HCT116 (cell line): ENCODE measurements at regions not wholly inside any gene's neighbourhood (a gene's known extent, or its start where the extent isn't known, plus 50 kb on each side); places are given as distances from the start of the nearest gene placed in this dataset.

ENCODE experiments used
- ATAC-seq: fragments of 200-7000 bp; cut with Tn5 transposase; 2 replicates; pipeline ENCODE4 v1.9.1; 2020; ENCODE audit warnings: mild to moderate bottlenecking, moderate library complexity
- BruUV-seq: library from RNA; stranded (reverse); fragments of 400-500 nt; replicated peaks from 2 replicates; lab custom pipeline; 2021; lab: Mats Ljungman, UMichigan
- CTCF ChIA-PET: fragments of 300-600 bp; sonication (Branson Sonifier 250); formaldehyde crosslinking; loops from one replicate; lab custom pipeline; 2021; ENCODE audit warnings: antibody characterized with exemption; lab: Charles Lee
- POLR2A ChIA-PET: fragments of 300-600, 350-600 bp; sonication (Branson Sonifier 250); formaldehyde crosslinking; loops from one replicate; lab custom pipeline; 2021; ENCODE audit warnings: antibody characterized with exemption; lab: Charles Lee
- RAD21 ChIA-PET, 2 experiments: fragments of 300-600 bp; sonication (Branson Sonifier 250); formaldehyde crosslinking; loops; one replicate each; lab custom pipeline; 2023; ENCODE audit warnings: low total read pairs in 2 of 2; ENCODE audit not compliant: uncharacterized antibody in 2 of 2, unreplicated experiment in 2 of 2, low non-redundant PET in 1 of 2; lab: Charles Lee
- DNase-seq: peaks from one replicate; pipeline ENCODE4 v3.0.0-alpha.2; 2010; ENCODE audit warnings: low read depth, low spot score
- H2AFZ ChIP-seq: fragments of 200-600 bp; shearing (Covaris generic), sonication (generic); 2 replicates; pipeline ENCODE4 v1.6.1; 2017; ENCODE audit warnings: low read depth, mixed run types, mixed read lengths, antibody characterized with exemption, low read length; ENCODE audit not compliant: poor library complexity, severe bottlenecking
- H3K27ac ChIP-seq: 2 replicates; pipeline ENCODE4 v1.5.1; 2012; ENCODE audit warnings: low read depth, low read length
- H3K27me3 ChIP-seq: fragments of 200-600 bp; sonication (generic); 2 replicates; pipeline ENCODE4 v1.6.1; 2016; ENCODE audit warnings: mixed run types, low read length, mixed read lengths; ENCODE audit not compliant: insufficient read depth
- H3K36me3 ChIP-seq, 2 experiments: fragments of 200-500 bp in 1 of 2; fragments of 200-600 bp in 1 of 2; sonication (Bioruptor generic) in 1 of 2; sonication (generic) in 1 of 2; 2 replicates each; pipeline versions ENCODE4 v1.5.1 to v1.6.1; 2014 to 2016; ENCODE audit warnings: low read length in 2 of 2, inconsistent platforms in 1 of 2, mixed read lengths in 1 of 2, mixed run types in 1 of 2; ENCODE audit not compliant: insufficient read depth in 2 of 2, control insufficient read depth in 1 of 2
- H3K4me1 ChIP-seq, 2 experiments: fragments of 200-600 bp in 1 of 2; sonication (generic) in 1 of 2; 2 replicates each; pipeline versions ENCODE4 v1.5.1 to v1.6.1; 2012 to 2017; ENCODE audit warnings: low read length in 2 of 2, inconsistent platforms in 1 of 2, mild to moderate bottlenecking in 1 of 2, mixed read lengths in 1 of 2, mixed run types in 1 of 2, moderate library complexity in 1 of 2; ENCODE audit not compliant: insufficient read depth in 2 of 2, control insufficient read depth in 1 of 2
- H3K4me2 ChIP-seq: fragments of 200-600 bp; sonication (generic); 2 replicates; pipeline ENCODE4 v1.6.1; 2017; ENCODE audit warnings: mixed run types, low read length, mixed read lengths
- H3K4me3 ChIP-seq, 2 experiments: fragments of 200-600 bp in 1 of 2; sonication (generic) in 1 of 2; replicated peaks in 1 of 2; 2 replicates each; pipeline ENCODE4 v1.5.1; 2011 to 2016; ENCODE audit warnings: low read length in 2 of 2, control low read depth in 1 of 2, low read depth in 1 of 2, mild to moderate bottlenecking in 1 of 2, mixed read lengths in 1 of 2, mixed run types in 1 of 2
- H3K79me2 ChIP-seq: fragments of 200-600 bp; sonication (generic); 2 replicates; pipeline ENCODE4 v1.6.1; 2017; ENCODE audit warnings: mild to moderate bottlenecking, mixed run types, low read length, moderate library complexity, mixed read lengths; ENCODE audit not compliant: insufficient read depth
- H3K9ac ChIP-seq: fragments of 200-600 bp; sonication (generic); 2 replicates; pipeline ENCODE4 v1.6.1; 2016; ENCODE audit warnings: low read length, mixed read lengths
- H3K9me2 ChIP-seq: fragments of 200-600 bp; sonication (generic), shearing (Covaris generic); 2 replicates; pipeline ENCODE4 v1.6.1; 2017; ENCODE audit warnings: mixed run types, mild to moderate bottlenecking, moderate library complexity; ENCODE audit not compliant: insufficient read depth
- H3K9me3 ChIP-seq, 2 experiments: fragments of 200-500 bp in 1 of 2; fragments of 200-600 bp in 1 of 2; sonication (Bioruptor generic) in 1 of 2; sonication (generic) in 1 of 2; 2 replicates each; pipeline ENCODE4 v1.6.1; 2014 to 2017; ENCODE audit warnings: low read length in 2 of 2, mixed read lengths in 2 of 2, inconsistent platforms in 1 of 2, low read depth in 1 of 2, mild to moderate bottlenecking in 1 of 2, mixed run types in 1 of 2, moderate library complexity in 1 of 2; ENCODE audit not compliant: control insufficient read depth in 1 of 2, insufficient read depth in 1 of 2
- H4K20me1 ChIP-seq: fragments of 200-600 bp; sonication (generic), shearing (Covaris generic); 2 replicates; pipeline ENCODE4 v1.6.1; 2017; ENCODE audit warnings: mixed run types, mild to moderate bottlenecking, moderate library complexity; ENCODE audit not compliant: insufficient read depth
- CBX3 ChIP-seq: IDR thresholded peaks from 2 replicates; pipeline ENCODE4 v1.6.1; 2012; ENCODE audit warnings: low read depth
- CEBPB ChIP-seq: IDR thresholded peaks from 2 replicates; pipeline ENCODE4 v1.6.1; 2012; ENCODE audit warnings: low read depth
- CTCF ChIP-seq, 3 experiments: fragments of 200-600 bp in 1 of 3; sonication (generic) in 1 of 3; IDR thresholded peaks in 2 of 3; conservative IDR thresholded peaks in 1 of 3; 2 replicates each; pipeline ENCODE4 v1.5.1; 2012 to 2017; ENCODE audit warnings: low read depth in 2 of 3, low read length in 2 of 3, antibody characterized with exemption in 1 of 3, borderline replicate concordance in 1 of 3, control low read depth in 1 of 3, mild to moderate bottlenecking in 1 of 3, mixed read lengths in 1 of 3, mixed run types in 1 of 3, moderate library complexity in 1 of 3; ENCODE audit not compliant: insufficient read depth in 1 of 3
- EZH2 ChIP-seq: fragments of 200-600 bp; sonication (generic); IDR thresholded peaks from 2 replicates; pipeline ENCODE4 v1.6.1; 2017; ENCODE audit warnings: antibody characterized with exemption, mixed run types
- EZH2phosphoT487 ChIP-seq: fragments of 200-600 bp; IDR thresholded peaks from 2 replicates; pipeline ENCODE4 v1.6.1; 2018; ENCODE audit warnings: antibody characterized with exemption, borderline replicate concordance
- FOSL1 ChIP-seq: IDR thresholded peaks from 2 replicates; pipeline ENCODE4 v1.6.1; 2012; ENCODE audit warnings: low read depth
- JUND ChIP-seq: IDR thresholded peaks from 2 replicates; pipeline ENCODE4 v1.6.1; 2012
- POLR2A ChIP-seq: IDR thresholded peaks from 2 replicates; pipeline ENCODE4 v1.7.0; 2011; ENCODE audit warnings: borderline replicate concordance; ENCODE audit not compliant: insufficient read depth, insufficient read length; ENCODE audit errors: extremely low read depth
- POLR2AphosphoS5 ChIP-seq: IDR thresholded peaks from 2 replicates; pipeline ENCODE4 v1.6.1; 2011; ENCODE audit warnings: mild to moderate bottlenecking, low read depth, low read length, moderate library complexity
- SIN3A ChIP-seq: IDR thresholded peaks from 2 replicates; pipeline ENCODE4 v1.6.1; 2012; ENCODE audit warnings: low read depth
- SP1 ChIP-seq: IDR thresholded peaks from 2 replicates; pipeline ENCODE4 v1.6.1; 2012; ENCODE audit warnings: low read depth
- SRF ChIP-seq: IDR thresholded peaks from 2 replicates; pipeline ENCODE4 v1.6.1; 2012; ENCODE audit warnings: low read depth
- TCF7L2 ChIP-seq: IDR thresholded peaks from 2 replicates; pipeline ENCODE4 v1.7.0; 2011; ENCODE audit warnings: borderline replicate concordance, inconsistent platforms; ENCODE audit not compliant: insufficient read depth, insufficient read length; ENCODE audit errors: extremely low read depth
- YY1 ChIP-seq: IDR thresholded peaks from 2 replicates; pipeline ENCODE4 v1.6.1; 2011; ENCODE audit warnings: low read length, low read depth, moderate library complexity, mild to moderate bottlenecking; ENCODE audit not compliant: insufficient replicate concordance; ENCODE audit errors: extremely low read depth
- ZBTB33 ChIP-seq: IDR thresholded peaks from 2 replicates; pipeline ENCODE4 v1.6.1; 2011; ENCODE audit warnings: mild to moderate bottlenecking, low read length, moderate library complexity; ENCODE audit not compliant: insufficient replicate concordance; ENCODE audit errors: extremely low read depth
- ZFX ChIP-seq: fragments of 450-650 bp; IDR thresholded peaks from 2 replicates; pipeline ENCODE4 v1.6.1; 2017
- ZNF274 ChIP-seq: fragments of 200-500 bp; sonication (Bioruptor generic); IDR thresholded peaks from 2 replicates; pipeline ENCODE4 v1.6.1; 2014; ENCODE audit warnings: mild to moderate bottlenecking, low read depth, low read length, inconsistent platforms
- intact Hi-C: fragments of 100-400 bp; cut with micrococcal nuclease; formaldehyde crosslinking; loops from 2 replicates; pipeline ENCODE4 v1.10.0; 2022
- TF ChIP-seq, protein P1 (sequence below): IDR thresholded peaks from 2 replicates; pipeline ENCODE4 v1.6.1; 2012
- TF ChIP-seq, protein P2 (sequence below): IDR thresholded peaks from 2 replicates; pipeline ENCODE4 v1.6.1; 2012; ENCODE audit warnings: low read depth

DNA sequence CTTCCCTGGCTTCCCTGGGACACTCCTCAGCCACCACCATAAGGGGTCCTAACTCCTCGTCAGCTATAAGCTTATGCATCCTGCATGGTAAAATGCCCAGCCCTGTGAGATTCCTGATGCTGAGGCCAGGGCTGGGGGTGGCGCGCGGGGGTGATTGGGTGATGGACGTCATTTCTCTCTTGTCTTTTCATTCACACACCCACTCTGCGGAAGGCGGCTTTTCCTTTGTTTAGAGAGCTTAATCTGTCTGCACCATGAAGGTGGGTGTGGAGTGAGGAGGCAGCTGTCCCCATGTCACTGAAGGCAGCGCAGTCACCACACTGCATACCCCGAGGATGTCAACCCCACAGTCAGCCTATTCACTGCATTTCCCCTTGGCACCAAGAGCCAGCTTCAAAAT lies 110.0 kb upstream of the NSMCE3 start:
- Histone ChIP-seq H3K9me2 (no peaks in the 10 kb centered on the region), H3K27me3 (peaks cover 14% of the 10 kb centered on the region), H3K36me3 (no peaks in the 10 kb centered on the region), H3K4me1 (no peaks in the 10 kb centered on the region), H3K27ac (no peak overlapping the region), H2AFZ (no peak overlapping the region), H4K20me1 (no peaks in the 10 kb centered on the region), H3K4me2 (no peak overlapping the region), H3K9me3 (no peaks in the 10 kb centered on the region), H3K4me3 (no peak overlapping the region), H3K9ac (no peak overlapping the region), H3K79me2 (no peaks in the 10 kb centered on the region)
- DNase-seq = no peak
- ChIA-PET CTCF (no interaction called here), POLR2A (no interaction called here), RAD21 (interaction anchor here in 1 of 2 experiments (0.6 kb wide), 1 partner anchor 277 kb away, joined by 3 read pairs; no protein-coding TSS in a partner anchor)
- no TSS peak for BruUV-seq
- no peak for TF ChIP-seq CEBPB
- TF ChIP-seq POLR2AphosphoS5 = no peak
- no peak for TF ChIP-seq JUND
- TF ChIP-seq CBX3 = no peak
- no peak for TF ChIP-seq ZBTB33
- no peak for TF ChIP-seq TCF7L2
- TF ChIP-seq SIN3A = no peak
- no peak for TF ChIP-seq SRF
- TF ChIP-seq ZFX = no peak
- TF ChIP-seq POLR2A = no peak
- TF ChIP-seq EZH2 = no peak
- TF ChIP-seq FOSL1 = no peak
- no peak for TF ChIP-seq SP1
- TF ChIP-seq, protein P1, sequence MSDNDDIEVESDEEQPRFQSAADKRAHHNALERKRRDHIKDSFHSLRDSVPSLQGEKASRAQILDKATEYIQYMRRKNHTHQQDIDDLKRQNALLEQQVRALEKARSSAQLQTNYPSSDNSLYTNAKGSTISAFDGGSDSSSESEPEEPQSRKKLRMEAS = no peak
- no peak for TF ChIP-seq CTCF (IDR thresholded peaks at IDR 0.05 in 2 of 3, conservative IDR thresholded peaks at IDR 0.05 in 1 of 3; ENCODE audit: borderline replicate concordance in 1 of 3, insufficient read depth in 1 of 3, low read depth in 2 of 3, low read length in 2 of 3)
- TF ChIP-seq EZH2phosphoT487 = no peak
- no peak for TF ChIP-seq ZNF274
- TF ChIP-seq YY1 = no peak
- TF ChIP-seq, protein P2, sequence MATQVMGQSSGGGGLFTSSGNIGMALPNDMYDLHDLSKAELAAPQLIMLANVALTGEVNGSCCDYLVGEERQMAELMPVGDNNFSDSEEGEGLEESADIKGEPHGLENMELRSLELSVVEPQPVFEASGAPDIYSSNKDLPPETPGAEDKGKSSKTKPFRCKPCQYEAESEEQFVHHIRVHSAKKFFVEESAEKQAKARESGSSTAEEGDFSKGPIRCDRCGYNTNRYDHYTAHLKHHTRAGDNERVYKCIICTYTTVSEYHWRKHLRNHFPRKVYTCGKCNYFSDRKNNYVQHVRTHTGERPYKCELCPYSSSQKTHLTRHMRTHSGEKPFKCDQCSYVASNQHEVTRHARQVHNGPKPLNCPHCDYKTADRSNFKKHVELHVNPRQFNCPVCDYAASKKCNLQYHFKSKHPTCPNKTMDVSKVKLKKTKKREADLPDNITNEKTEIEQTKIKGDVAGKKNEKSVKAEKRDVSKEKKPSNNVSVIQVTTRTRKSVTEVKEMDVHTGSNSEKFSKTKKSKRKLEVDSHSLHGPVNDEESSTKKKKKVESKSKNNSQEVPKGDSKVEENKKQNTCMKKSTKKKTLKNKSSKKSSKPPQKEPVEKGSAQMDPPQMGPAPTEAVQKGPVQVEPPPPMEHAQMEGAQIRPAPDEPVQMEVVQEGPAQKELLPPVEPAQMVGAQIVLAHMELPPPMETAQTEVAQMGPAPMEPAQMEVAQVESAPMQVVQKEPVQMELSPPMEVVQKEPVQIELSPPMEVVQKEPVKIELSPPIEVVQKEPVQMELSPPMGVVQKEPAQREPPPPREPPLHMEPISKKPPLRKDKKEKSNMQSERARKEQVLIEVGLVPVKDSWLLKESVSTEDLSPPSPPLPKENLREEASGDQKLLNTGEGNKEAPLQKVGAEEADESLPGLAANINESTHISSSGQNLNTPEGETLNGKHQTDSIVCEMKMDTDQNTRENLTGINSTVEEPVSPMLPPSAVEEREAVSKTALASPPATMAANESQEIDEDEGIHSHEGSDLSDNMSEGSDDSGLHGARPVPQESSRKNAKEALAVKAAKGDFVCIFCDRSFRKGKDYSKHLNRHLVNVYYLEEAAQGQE = no peak
- intact Hi-C loops = loop anchor here (10.0 kb wide), 1 partner anchor 55 kb away; no protein-coding TSS in a partner anchor
- no peak for ATAC-seq
